Ovary (tissue), 7 donors: ENCODE measurements at regions not wholly inside any gene's neighbourhood (a gene's known extent, or its start where the extent isn't known, plus 50 kb on each side); places are given as distances from the start of the nearest gene placed in this dataset.

Experiments used
- DNase-seq, 5 donors: peaks; one replicate each; pipeline ENCODE4 v3.0.0-alpha.2; 2019 to 2020
- H3K27ac ChIP-seq, 2 donors: fragments of 200-600 bp; one replicate each; pipeline versions ENCODE4 v1.5.1 to v1.8.0; 2019 to 2022
- H3K27me3 ChIP-seq: fragments of 200-600 bp; one replicate; pipeline ENCODE4 v1.8.0; 2022
- H3K36me3 ChIP-seq: fragments of 200-600 bp; sonication (generic); one replicate; pipeline ENCODE4 v1.5.1; 2019
- H3K4me1 ChIP-seq: one replicate; pipeline ENCODE4 v1.8.1; 2013; ENCODE audit warnings: mild to moderate bottlenecking, moderate library complexity; ENCODE audit not compliant: insufficient read depth
- H3K4me3 ChIP-seq: fragments of 200-600 bp; sonication (generic); one replicate; pipeline ENCODE4 v1.5.1; 2017
- H3K9me3 ChIP-seq, 2 donors: fragments of 200-600 bp in 1 of 2; sonication (generic) in 1 of 2; one replicate each; pipeline versions ENCODE4 v1.5.1 to v1.8.1; 2013 to 2019; ENCODE audit warnings: mild to moderate bottlenecking in 1 of 2, moderate library complexity in 1 of 2
- CTCF ChIP-seq, 3 donors: fragments of 450-650 bp in 2 of 3; fragments of 200-600 bp in 1 of 3; IDR thresholded peaks; one replicate each; pipeline versions ENCODE4 v1.5.1 to v1.8.0; 2016 to 2022; ENCODE audit warnings: antibody characterized with exemption in 3 of 3, mild to moderate bottlenecking in 1 of 3
- EP300 ChIP-seq: sonication (generic); formaldehyde crosslinking; IDR thresholded peaks from one replicate; pipeline ENCODE4 v1.6.1; 2017; ENCODE audit warnings: antibody characterized with exemption
- POLR2A ChIP-seq: fragments of 450-650 bp; IDR thresholded peaks from one replicate; pipeline ENCODE4 v1.6.1; 2017; ENCODE audit warnings: antibody characterized with exemption, mild to moderate bottlenecking, moderate library complexity
- WGBS, 3 donors: extraction: QIAGEN DNeasy Blood & Tissue Kit in 1 of 3; methylation state at CpG; one replicate each; pipeline versions ENCODE4 v1.1.5 to v1.1.7; 2013 to 2017; 5-methylcytosine and 5-hydroxymethylcytosine counted together
- intact Hi-C, 4 donors: fragments of 100-400 bp; cut with DNase I; formaldehyde crosslinking; loops; one replicate each; pipeline versions ENCODE4 v1.11.0 to v1.15.1; 2022 to 2023
- donor health status: DM: no; HTN: no; CAD: no; lungs with moderate emphysema.
- donor health status: DM: no; HTN: no; CAD: no.
- donor health status: Bipolar disorder and iron deficiency.
- donor health status: DM: no; HTN: no; CAD: no.
- donor health status: DM: yes; HTN: yes; CAD: no.

GRCh38 chr14:100638211-100638855 is 51.1 kb upstream of the BEGAIN start:
- H3K4me3 ChIP-seq = no peak overlapping the region
- intact Hi-C loops = no loop called here
- DNase-seq = no peak
- no peaks in the 10 kb centered on the region for H3K4me1 ChIP-seq
- no peaks in the 10 kb centered on the region for H3K27me3 ChIP-seq
- WGBS, 3 donors = 92 to 95% (median 95%) methylated on average over 14 of the region's 14 CpGs
- TF ChIP-seq POLR2A = no peak
- no peak for TF ChIP-seq CTCF (IDR thresholded peaks at IDR 0.05)
- no peak for TF ChIP-seq EP300
- no peak overlapping the region for H3K27ac ChIP-seq
- no peaks in the 10 kb centered on the region for H3K9me3 ChIP-seq
- no peaks in the 10 kb centered on the region for H3K36me3 ChIP-seq

- Histone ChIP-seq H3K4me3 (no peak overlapping the region), H3K4me1 (no peaks in the 10 kb centered on the region), H3K36me3 (no peaks in the 10 kb centered on the region), H3K9me3 (no peaks in the 10 kb centered on the region), H3K27me3 (no peaks in the 10 kb centered on the region), H3K27ac (no peak overlapping the region)
- 88 to 92% (median 91%) methylated on average over 6 of the region's 6 CpGs for WGBS, 3 donors
- no peak for DNase-seq
- TF ChIP-seq CTCF (IDR thresholded peaks at IDR 0.05) (no peak), POLR2A (no peak), EP300 (no peak)
- intact Hi-C loops = no loop called here
Measured at GRCh38 chr14:100639280-100639679, 52.1 kb upstream of the BEGAIN start.

- intact Hi-C loops = loop anchor here in 1 of 4 donors (5.0 to 10.0 kb wide), 2 partner anchors 196 to 253 kb away; no protein-coding TSS in a partner anchor
- Histone ChIP-seq H3K4me1 (no peaks in the 10 kb centered on the region), H3K4me3 (no peak overlapping the region), H3K36me3 (no peaks in the 10 kb centered on the region), H3K9me3 (no peaks in the 10 kb centered on the region), H3K27me3 (no peaks in the 10 kb centered on the region), H3K27ac (no peak overlapping the region)
- DNase-seq = peak in 1 of 5 donors; percentile 17
- no peak for TF ChIP-seq POLR2A
- no peak for TF ChIP-seq CTCF (IDR thresholded peaks at IDR 0.05)
- no peak for TF ChIP-seq EP300
- WGBS, 3 donors = 81 to 87% (median 83%) methylated on average over 19 to 20 of the region's 20 CpGs
Measured at GRCh38 chr14:100640471-100641273, 53.5 kb upstream of the BEGAIN start.

GRCh38 chr14:100641274-100641860 is 54.1 kb upstream of the BEGAIN start:
- H3K9me3 ChIP-seq = no peaks in the 10 kb centered on the region

More at GRCh38 chr14:100641274-100641860, 54.1 kb upstream of the BEGAIN start:
- no peak for TF ChIP-seq POLR2A
- TF ChIP-seq EP300 = no peak
- no peak for TF ChIP-seq CTCF (IDR thresholded peaks at IDR 0.05)
- DNase-seq = peak in 1 of 5 donors; percentile 17
- 81 to 87% (median 86%) methylated on average over 8 of the region's 8 CpGs for WGBS, 3 donors
- no peaks in the 10 kb centered on the region for H3K36me3 ChIP-seq
- H3K27me3 ChIP-seq = no peaks in the 10 kb centered on the region
- no peak overlapping the region for H3K27ac ChIP-seq
- no peaks in the 10 kb centered on the region for H3K4me1 ChIP-seq
- intact Hi-C loops = loop anchor here in 1 of 4 donors (5.0 to 10.0 kb wide), 2 partner anchors 197 to 254 kb away; no protein-coding TSS in a partner anchor
- H3K4me3 ChIP-seq = no peak overlapping the region
